Suprapubic skin (tissue), 3 donors: ENCODE measurements at regions not wholly inside any gene's neighbourhood (a gene's known extent, or its start where the extent isn't known, plus 50 kb on each side); places are given as distances from the start of the nearest gene placed in this dataset.

Experiments
- CTCF ChIP-seq, 2 donors: fragments of 200-600 bp in 1 of 2; fragments of 450-650 bp in 1 of 2; sonication (generic) in 1 of 2; IDR thresholded peaks; one replicate each; pipeline ENCODE4 v1.5.1; 2016 to 2019; ENCODE audit warnings: antibody characterized with exemption in 2 of 2, mild to moderate bottlenecking in 1 of 2, moderate library complexity in 1 of 2
- EP300 ChIP-seq: sonication (generic); formaldehyde crosslinking; IDR thresholded peaks from one replicate; pipeline ENCODE4 v1.6.1; 2017; ENCODE audit warnings: antibody characterized with exemption

- TF ChIP-seq CTCF (IDR thresholded peaks at IDR 0.05) (no peak), EP300 (no peak)
Measured at GRCh38 chr1:228944935-228945371, 209.7 kb downstream of the RHOU start.
